ENCODE measurements at regions not wholly inside any gene's neighbourhood (a gene's known extent, or its start where the extent isn't known, plus 50 kb on each side); places are given as distances from the start of the nearest gene placed in this dataset.

- TF ChIP-seq CTCF (IDR thresholded peaks at IDR 0.05; ENCODE audit: insufficient read depth, low read depth, low read length, missing control alignments), result no peak
- no peak for DNase-seq (ENCODE audit: low read depth)
- H3K4me3 ChIP-seq (ENCODE audit: low read length), result no peak overlapping the region
These were observed 281.5 kb upstream of the DPPA4 start for GRCh38 chr3:109618766-109619378.

- no peak for TF ChIP-seq CTCF (IDR thresholded peaks at IDR 0.05; ENCODE audit: insufficient read depth, low read depth, low read length, missing control alignments)
- no peak overlapping the region for H3K4me3 ChIP-seq (ENCODE audit: low read length)
- no peak for DNase-seq (ENCODE audit: low read depth)
These were observed 294.6 kb upstream of the DPPA4 start for GRCh38 chr3:109631897-109632296.

- TF ChIP-seq CTCF (IDR thresholded peaks at IDR 0.05; ENCODE audit: insufficient read depth, low read depth, low read length, missing control alignments), result no peak
- H3K4me3 ChIP-seq (ENCODE audit: low read length), result no peak overlapping the region
- peak; percentile 69 for DNase-seq (ENCODE audit: low read depth)
These were observed 302.9 kb upstream of the DPPA4 start for GRCh38 chr3:109640146-109640652.

GRCh38 chr3:109642025-109642424 is 304.7 kb upstream of the DPPA4 start:
- peak; percentile 24 for DNase-seq (ENCODE audit: low read depth)
- no peak for TF ChIP-seq CTCF (IDR thresholded peaks at IDR 0.05; ENCODE audit: insufficient read depth, low read depth, low read length, missing control alignments)
- H3K4me3 ChIP-seq (ENCODE audit: low read length), result no peak overlapping the region

GRCh38 chr3:109643590-109643989 is 306.2 kb upstream of the DPPA4 start:
- H3K4me3 ChIP-seq (ENCODE audit: low read length), result no peak overlapping the region
- TF ChIP-seq CTCF (IDR thresholded peaks at IDR 0.05; ENCODE audit: insufficient read depth, low read depth, low read length, missing control alignments), result no peak
- DNase-seq (ENCODE audit: low read depth), result peak; percentile 67

- no peak for TF ChIP-seq CTCF (IDR thresholded peaks at IDR 0.05; ENCODE audit: insufficient read depth, low read depth, low read length, missing control alignments)
- no peak overlapping the region for H3K4me3 ChIP-seq (ENCODE audit: low read length)
- no peak for DNase-seq (ENCODE audit: low read depth)
These were observed 307.0 kb upstream of the DPPA4 start for GRCh38 chr3:109644332-109644731.

GRCh38 chr3:109644746-109645145 is 307.4 kb upstream of the DPPA4 start:
- TF ChIP-seq CTCF (IDR thresholded peaks at IDR 0.05; ENCODE audit: insufficient read depth, low read depth, low read length, missing control alignments), result no peak
- DNase-seq (ENCODE audit: low read depth), result no peak
- no peak overlapping the region for H3K4me3 ChIP-seq (ENCODE audit: low read length)

Data from epithelial cell of esophagus (primary cell).